ENCODE measurements at regions not wholly inside any gene's neighbourhood (a gene's known extent, or its start where the extent isn't known, plus 50 kb on each side); places are given as distances from the start of the nearest gene placed in this dataset.

DNA sequence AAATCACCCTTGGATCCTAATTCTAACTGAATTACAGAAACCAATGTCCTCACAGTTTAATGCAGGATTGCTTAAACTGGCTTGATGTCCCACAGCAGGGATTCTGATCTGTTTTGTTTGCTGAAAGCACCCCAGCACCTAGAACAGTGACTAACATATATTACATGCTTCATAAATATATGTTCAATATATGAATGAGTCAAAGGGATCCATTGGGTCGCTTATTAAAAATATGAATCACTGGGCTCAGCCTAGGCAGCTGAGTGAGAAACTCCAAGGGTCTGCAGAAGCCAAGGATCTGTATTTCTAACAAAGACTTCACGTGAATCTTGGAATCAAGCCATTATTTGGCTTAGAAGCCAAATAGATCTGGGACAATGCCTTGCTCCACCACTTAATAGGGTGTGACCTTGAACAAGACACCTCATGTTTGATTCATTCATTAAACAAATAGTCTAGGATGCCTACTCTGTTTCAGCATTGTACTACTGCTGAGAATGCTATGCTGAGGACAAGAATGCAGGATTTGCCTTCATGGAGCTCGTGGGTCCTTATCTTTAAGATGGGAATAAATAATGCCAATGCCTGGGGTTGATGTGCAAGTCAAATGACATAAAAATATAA lies 103.4 kb upstream of the DLX6 start:
- intact Hi-C loops (cut with micrococcal nuclease; ENCODE audit: unreplicated experiment), result no loop called here
- Mint-ChIP-seq H3K9me3 (ENCODE audit: unreplicated experiment) (no peaks in the 10 kb centered on the region), H3K27ac (ENCODE audit: unreplicated experiment) (no peak overlapping the region), H3K36me3 (ENCODE audit: insufficient read depth, unreplicated experiment) (no peaks in the 10 kb centered on the region), H3K27me3 (ENCODE audit: insufficient read depth, unreplicated experiment) (peaks cover 11% of the 10 kb centered on the region), H3K4me1 (ENCODE audit: low read depth, unreplicated experiment) (no peaks in the 10 kb centered on the region), H3K4me3 (ENCODE audit: unreplicated experiment) (no peak overlapping the region)
- H3K27me3 ChIP-seq (replicated peaks; ENCODE audit: control insufficient read depth, insufficient read depth, low read length), result no peaks in the 10 kb centered on the region
- TF ChIP-seq, protein P1, sequence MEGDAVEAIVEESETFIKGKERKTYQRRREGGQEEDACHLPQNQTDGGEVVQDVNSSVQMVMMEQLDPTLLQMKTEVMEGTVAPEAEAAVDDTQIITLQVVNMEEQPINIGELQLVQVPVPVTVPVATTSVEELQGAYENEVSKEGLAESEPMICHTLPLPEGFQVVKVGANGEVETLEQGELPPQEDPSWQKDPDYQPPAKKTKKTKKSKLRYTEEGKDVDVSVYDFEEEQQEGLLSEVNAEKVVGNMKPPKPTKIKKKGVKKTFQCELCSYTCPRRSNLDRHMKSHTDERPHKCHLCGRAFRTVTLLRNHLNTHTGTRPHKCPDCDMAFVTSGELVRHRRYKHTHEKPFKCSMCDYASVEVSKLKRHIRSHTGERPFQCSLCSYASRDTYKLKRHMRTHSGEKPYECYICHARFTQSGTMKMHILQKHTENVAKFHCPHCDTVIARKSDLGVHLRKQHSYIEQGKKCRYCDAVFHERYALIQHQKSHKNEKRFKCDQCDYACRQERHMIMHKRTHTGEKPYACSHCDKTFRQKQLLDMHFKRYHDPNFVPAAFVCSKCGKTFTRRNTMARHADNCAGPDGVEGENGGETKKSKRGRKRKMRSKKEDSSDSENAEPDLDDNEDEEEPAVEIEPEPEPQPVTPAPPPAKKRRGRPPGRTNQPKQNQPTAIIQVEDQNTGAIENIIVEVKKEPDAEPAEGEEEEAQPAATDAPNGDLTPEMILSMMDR (IDR thresholded peaks at IDR 0.05; ENCODE audit: insufficient read depth in 1 of 2, low read depth in 1 of 2, low read length in 1 of 2, severe bottlenecking in 1 of 2, unreplicated experiment in 1 of 2), result no peak
- no peaks in the 10 kb centered on the region for H3K4me1 ChIP-seq
- POLR2A ChIA-PET, result no interaction called here
- H3K9me3 ChIP-seq, result no peaks in the 10 kb centered on the region
- CTCF ChIA-PET, result no interaction called here
- no peak overlapping the region for H3K4me3 ChIP-seq (ENCODE audit: low read depth, low read length)
- BruUV-seq (replicated peaks), result no TSS peak
- DNase-seq, result no peak
- no peaks in the 10 kb centered on the region for H3K36me3 ChIP-seq (ENCODE audit: control insufficient read depth, insufficient read depth, low read length)

DNA sequence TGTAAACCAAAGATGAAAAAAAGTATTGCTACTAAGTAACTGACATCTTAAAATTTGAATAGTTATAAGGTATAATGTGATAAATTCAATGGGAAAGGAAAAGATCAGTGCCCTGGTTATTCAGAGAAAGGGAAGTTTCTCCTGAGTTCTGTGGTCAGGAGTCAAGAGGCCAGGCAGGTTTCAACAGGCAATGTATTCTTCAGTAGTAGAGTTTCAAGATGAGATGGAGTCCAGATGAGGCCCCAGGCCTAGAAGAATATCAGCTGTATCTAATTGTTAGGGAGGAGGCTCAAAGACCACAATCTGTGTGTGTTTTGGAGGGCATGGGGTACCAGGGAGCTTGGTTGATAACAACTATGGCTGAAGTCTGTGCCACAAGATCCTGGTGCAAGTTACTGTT lies 101.4 kb upstream of the DLX6 start:
- H3K4me3 Mint-ChIP-seq (ENCODE audit: unreplicated experiment), result no peak overlapping the region
- Histone ChIP-seq H3K4me1 (no peaks in the 10 kb centered on the region), H3K36me3 (ENCODE audit: control insufficient read depth, insufficient read depth, low read length) (no peaks in the 10 kb centered on the region), H3K27me3 (replicated peaks; ENCODE audit: control insufficient read depth, insufficient read depth, low read length) (no peaks in the 10 kb centered on the region), H3K9me3 (no peaks in the 10 kb centered on the region), H3K4me3 (ENCODE audit: low read depth, low read length) (no peak overlapping the region)
- TF ChIP-seq, protein P1 (IDR thresholded peaks at IDR 0.05; ENCODE audit: insufficient read depth in 1 of 2, low read depth in 1 of 2, low read length in 1 of 2, severe bottlenecking in 1 of 2, unreplicated experiment in 1 of 2), result no peak
- ChIA-PET POLR2A (no interaction called here), CTCF (no interaction called here)
- H3K27me3 Mint-ChIP-seq (ENCODE audit: insufficient read depth, unreplicated experiment), result peaks cover 8% of the 10 kb centered on the region
- DNase-seq, result no peak
- intact Hi-C loops (cut with micrococcal nuclease; ENCODE audit: unreplicated experiment), result no loop called here
- no peaks in the 10 kb centered on the region for H3K36me3 Mint-ChIP-seq (ENCODE audit: insufficient read depth, unreplicated experiment)
- H3K9me3 Mint-ChIP-seq (ENCODE audit: unreplicated experiment), result no peaks in the 10 kb centered on the region
- H3K4me1 Mint-ChIP-seq (ENCODE audit: low read depth, unreplicated experiment), result no peaks in the 10 kb centered on the region
- no peak overlapping the region for H3K27ac Mint-ChIP-seq (ENCODE audit: unreplicated experiment)
- no TSS peak for BruUV-seq (replicated peaks)

DNA sequence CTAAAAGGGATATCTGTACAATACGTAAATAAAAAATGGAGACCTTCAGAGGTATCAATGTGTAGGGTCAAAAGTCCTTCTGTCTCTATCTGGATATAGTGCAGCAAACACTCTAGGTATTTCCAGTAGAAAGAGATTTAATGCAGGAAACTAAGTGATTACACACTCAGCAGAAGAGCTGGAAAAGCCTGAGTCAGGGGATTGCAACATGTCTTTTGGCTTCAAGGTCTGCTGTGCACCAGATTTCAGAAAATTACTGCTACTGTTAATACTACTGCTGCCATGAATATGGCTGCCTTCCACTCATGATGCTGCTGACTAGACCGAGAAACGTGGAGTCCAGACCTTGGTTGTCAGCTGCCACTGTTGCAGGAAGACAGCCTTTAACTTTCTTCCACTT lies 94.9 kb upstream of the DLX6 start:
- H3K4me1 ChIP-seq, result no peaks in the 10 kb centered on the region
- no peaks in the 10 kb centered on the region for H3K36me3 ChIP-seq (ENCODE audit: control insufficient read depth, insufficient read depth, low read length)
- H3K27me3 ChIP-seq (replicated peaks; ENCODE audit: control insufficient read depth, insufficient read depth, low read length), result no peaks in the 10 kb centered on the region
- BruUV-seq (replicated peaks), result no TSS peak
- Mint-ChIP-seq H3K27me3 (ENCODE audit: insufficient read depth, unreplicated experiment) (peaks cover 14% of the 10 kb centered on the region), H3K9me3 (ENCODE audit: unreplicated experiment) (no peaks in the 10 kb centered on the region), H3K36me3 (ENCODE audit: insufficient read depth, unreplicated experiment) (no peaks in the 10 kb centered on the region), H3K27ac (ENCODE audit: unreplicated experiment) (no peak overlapping the region), H3K4me1 (ENCODE audit: low read depth, unreplicated experiment) (no peaks in the 10 kb centered on the region), H3K4me3 (ENCODE audit: unreplicated experiment) (no peak overlapping the region)
- ChIA-PET CTCF (no interaction called here), POLR2A (no interaction called here)
- TF ChIP-seq, protein P1 (IDR thresholded peaks at IDR 0.05; ENCODE audit: insufficient read depth in 1 of 2, low read depth in 1 of 2, low read length in 1 of 2, severe bottlenecking in 1 of 2, unreplicated experiment in 1 of 2), result no peak
- H3K9me3 ChIP-seq, result no peaks in the 10 kb centered on the region
- DNase-seq, result no peak
- intact Hi-C loops (cut with micrococcal nuclease; ENCODE audit: unreplicated experiment), result no loop called here
- no peak overlapping the region for H3K4me3 ChIP-seq (ENCODE audit: low read depth, low read length)
